ENCODE measurements at regions not wholly inside any gene's neighbourhood (a gene's known extent, or its start where the extent isn't known, plus 50 kb on each side); places are given as distances from the start of the nearest gene placed in this dataset.

DNA sequence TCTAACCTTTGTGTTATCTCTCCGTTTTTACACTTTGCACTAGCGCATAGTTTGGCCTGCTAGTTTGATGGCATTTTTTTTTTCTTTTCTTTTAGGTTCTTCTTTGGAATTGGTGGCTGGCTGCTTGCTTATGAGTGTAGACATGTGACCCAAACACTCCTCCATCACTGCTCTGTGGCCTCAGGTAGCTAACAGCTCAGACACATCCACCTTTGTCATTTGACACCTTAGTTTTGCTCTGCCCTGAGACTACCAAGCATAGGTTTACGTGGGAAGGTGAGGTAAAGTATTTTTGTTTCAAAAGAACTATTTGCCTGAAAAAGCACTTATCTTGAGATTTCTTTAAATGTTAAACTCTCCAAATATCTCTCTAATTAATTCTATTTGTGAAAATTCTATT is 368.4 kb upstream of the MAP3K7 start:
- Histone ChIP-seq H3K27ac (no peak overlapping the region), H3K9me3 (no peaks in the 10 kb centered on the region), H3K27me3 (ENCODE audit: insufficient read depth in 3 of 3, low read length in 2 of 3) (no peaks in the 10 kb centered on the region), H3K4me1 (no peaks in the 10 kb centered on the region), H3K36me3 (ENCODE audit: insufficient read depth in 1 of 2, low read depth in 1 of 2) (no peaks in the 10 kb centered on the region), H3K4me3 (no peak overlapping the region)
- intact Hi-C loops (cut with DNase I): no loop called here
- 83 to 87% (median 85%) methylated on average over 3 of the region's 3 CpGs for WGBS, 3 donors
- no peak for ATAC-seq
- TF ChIP-seq, protein P1, sequence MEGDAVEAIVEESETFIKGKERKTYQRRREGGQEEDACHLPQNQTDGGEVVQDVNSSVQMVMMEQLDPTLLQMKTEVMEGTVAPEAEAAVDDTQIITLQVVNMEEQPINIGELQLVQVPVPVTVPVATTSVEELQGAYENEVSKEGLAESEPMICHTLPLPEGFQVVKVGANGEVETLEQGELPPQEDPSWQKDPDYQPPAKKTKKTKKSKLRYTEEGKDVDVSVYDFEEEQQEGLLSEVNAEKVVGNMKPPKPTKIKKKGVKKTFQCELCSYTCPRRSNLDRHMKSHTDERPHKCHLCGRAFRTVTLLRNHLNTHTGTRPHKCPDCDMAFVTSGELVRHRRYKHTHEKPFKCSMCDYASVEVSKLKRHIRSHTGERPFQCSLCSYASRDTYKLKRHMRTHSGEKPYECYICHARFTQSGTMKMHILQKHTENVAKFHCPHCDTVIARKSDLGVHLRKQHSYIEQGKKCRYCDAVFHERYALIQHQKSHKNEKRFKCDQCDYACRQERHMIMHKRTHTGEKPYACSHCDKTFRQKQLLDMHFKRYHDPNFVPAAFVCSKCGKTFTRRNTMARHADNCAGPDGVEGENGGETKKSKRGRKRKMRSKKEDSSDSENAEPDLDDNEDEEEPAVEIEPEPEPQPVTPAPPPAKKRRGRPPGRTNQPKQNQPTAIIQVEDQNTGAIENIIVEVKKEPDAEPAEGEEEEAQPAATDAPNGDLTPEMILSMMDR (IDR thresholded peaks at IDR 0.05): no peak
- DNase-seq: no peak

GRCh38 chr6:90953405-90954161 is 366.7 kb upstream of the MAP3K7 start:
- no peaks in the 10 kb centered on the region for H3K36me3 ChIP-seq (ENCODE audit: insufficient read depth in 1 of 2, low read depth in 1 of 2)
- H3K4me3 ChIP-seq: no peak overlapping the region
- TF ChIP-seq, protein P1 (IDR thresholded peaks at IDR 0.05): no peak
- H3K27me3 ChIP-seq (ENCODE audit: insufficient read depth in 3 of 3, low read length in 2 of 3): no peaks in the 10 kb centered on the region
- no peaks in the 10 kb centered on the region for H3K4me1 ChIP-seq
- no peaks in the 10 kb centered on the region for H3K9me3 ChIP-seq
- ATAC-seq (no peak), DNase-seq (no peak)
- intact Hi-C loops (cut with DNase I): no loop called here
- H3K27ac ChIP-seq: no peak overlapping the region

- Histone ChIP-seq H3K27ac (no peak overlapping the region), H3K27me3 (ENCODE audit: insufficient read depth in 3 of 3, low read length in 2 of 3) (no peaks in the 10 kb centered on the region), H3K4me1 (no peaks in the 10 kb centered on the region), H3K9me3 (no peaks in the 10 kb centered on the region), H3K36me3 (ENCODE audit: insufficient read depth in 1 of 2, low read depth in 1 of 2) (no peaks in the 10 kb centered on the region), H3K4me3 (no peak overlapping the region)
- WGBS, 3 donors: 28 to 36% (median 34%) methylated on average over 2 of the region's 2 CpGs
- DNase-seq (no peak), ATAC-seq (no peak)
- TF ChIP-seq, protein P1 (IDR thresholded peaks at IDR 0.05): no peak
- intact Hi-C loops (cut with DNase I): no loop called here
Measured at GRCh38 chr6:90952176-90952575, 365.3 kb upstream of the MAP3K7 start.

DNA sequence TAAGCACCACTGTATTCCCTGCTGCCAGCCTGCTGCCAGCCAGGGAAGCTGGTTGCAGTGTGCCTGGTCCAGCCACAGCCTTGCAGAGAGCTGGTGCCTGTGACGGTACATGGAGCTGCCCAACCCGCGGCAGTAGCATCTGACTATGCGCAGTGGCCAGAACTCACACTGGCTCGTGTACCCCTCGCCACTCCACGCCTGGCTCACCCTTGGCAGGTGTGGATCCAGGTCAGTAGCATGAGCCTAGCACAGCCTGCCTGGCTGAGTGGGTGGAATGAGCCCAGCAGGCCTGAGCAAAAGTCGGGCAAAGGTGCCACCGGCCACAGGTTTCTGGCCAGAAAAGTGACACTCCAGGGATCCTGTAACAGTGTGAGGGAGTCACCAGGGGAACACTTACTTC is 361.7 kb upstream of the MAP3K7 start:
- no peak overlapping the region for H3K4me3 ChIP-seq

More for the DNA sequence above, 361.7 kb upstream of the MAP3K7 start:
- intact Hi-C loops (cut with DNase I): no loop called here
- no peak for DNase-seq
- Histone ChIP-seq H3K27me3 (ENCODE audit: insufficient read depth in 3 of 3, low read length in 2 of 3) (no peaks in the 10 kb centered on the region), H3K27ac (no peak overlapping the region), H3K9me3 (no peaks in the 10 kb centered on the region), H3K36me3 (ENCODE audit: insufficient read depth in 1 of 2, low read depth in 1 of 2) (no peaks in the 10 kb centered on the region), H3K4me1 (no peaks in the 10 kb centered on the region)
- ATAC-seq: no peak
- TF ChIP-seq, protein P1 (IDR thresholded peaks at IDR 0.05): no peak
- 93 to 94% (median 94%) methylated on average over 9 of the region's 9 CpGs for WGBS, 3 donors
